ENCODE measurements at regions not wholly inside any gene's neighbourhood (a gene's known extent, or its start where the extent isn't known, plus 50 kb on each side); places are given as distances from the start of the nearest gene placed in this dataset.

DNA sequence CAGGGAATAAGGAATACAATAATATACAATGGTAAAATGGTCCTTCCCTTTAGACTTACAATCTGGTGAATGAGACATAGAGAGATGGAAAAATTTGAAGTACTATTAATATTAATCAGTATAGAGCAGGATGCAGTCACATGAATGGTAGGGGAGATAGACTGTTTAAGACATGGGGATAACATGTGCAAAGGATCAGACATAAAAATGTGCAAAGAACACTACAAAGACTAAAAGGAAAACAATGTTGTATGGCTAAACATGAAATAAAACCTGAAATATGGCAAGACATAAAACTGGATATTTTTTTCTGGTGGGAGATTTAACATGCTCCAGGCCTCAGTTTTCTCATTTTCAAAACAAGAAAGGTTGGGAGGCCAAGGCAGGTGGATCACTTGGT is 182.4 kb upstream of the DPT start:
- Histone ChIP-seq H3K4me3 (ENCODE audit: low read length) (no peak overlapping the region), H3K9me3 (ENCODE audit: control insufficient read depth in 1 of 2, insufficient read depth in 1 of 2, low read length in 2 of 2) (no peaks in the 10 kb centered on the region), H3K4me1 (ENCODE audit: insufficient read depth, low read length) (no peaks in the 10 kb centered on the region), H3K36me3 (ENCODE audit: insufficient read depth, low read length) (no peaks in the 10 kb centered on the region), H3K27ac (ENCODE audit: low read depth in 1 of 2, low read length in 2 of 2) (no peak overlapping the region), H3K27me3 (ENCODE audit: control insufficient read depth in 1 of 2, insufficient read depth in 2 of 2, low read length in 2 of 2) (no peaks in the 10 kb centered on the region)
- no peaks in the 10 kb centered on the region for H3K36me3 Mint-ChIP-seq (ENCODE audit: low read depth)
- no peaks in the 10 kb centered on the region for H3K27me3 Mint-ChIP-seq
- no peaks in the 10 kb centered on the region for H3K9me3 Mint-ChIP-seq
- no peak overlapping the region for H3K4me3 Mint-ChIP-seq
- intact Hi-C loops (cut with DNase I, micrococcal nuclease): no loop called here
- TF ChIP-seq, protein P1, sequence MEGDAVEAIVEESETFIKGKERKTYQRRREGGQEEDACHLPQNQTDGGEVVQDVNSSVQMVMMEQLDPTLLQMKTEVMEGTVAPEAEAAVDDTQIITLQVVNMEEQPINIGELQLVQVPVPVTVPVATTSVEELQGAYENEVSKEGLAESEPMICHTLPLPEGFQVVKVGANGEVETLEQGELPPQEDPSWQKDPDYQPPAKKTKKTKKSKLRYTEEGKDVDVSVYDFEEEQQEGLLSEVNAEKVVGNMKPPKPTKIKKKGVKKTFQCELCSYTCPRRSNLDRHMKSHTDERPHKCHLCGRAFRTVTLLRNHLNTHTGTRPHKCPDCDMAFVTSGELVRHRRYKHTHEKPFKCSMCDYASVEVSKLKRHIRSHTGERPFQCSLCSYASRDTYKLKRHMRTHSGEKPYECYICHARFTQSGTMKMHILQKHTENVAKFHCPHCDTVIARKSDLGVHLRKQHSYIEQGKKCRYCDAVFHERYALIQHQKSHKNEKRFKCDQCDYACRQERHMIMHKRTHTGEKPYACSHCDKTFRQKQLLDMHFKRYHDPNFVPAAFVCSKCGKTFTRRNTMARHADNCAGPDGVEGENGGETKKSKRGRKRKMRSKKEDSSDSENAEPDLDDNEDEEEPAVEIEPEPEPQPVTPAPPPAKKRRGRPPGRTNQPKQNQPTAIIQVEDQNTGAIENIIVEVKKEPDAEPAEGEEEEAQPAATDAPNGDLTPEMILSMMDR (IDR thresholded peaks at IDR 0.05): no peak
- H3K4me1 Mint-ChIP-seq (ENCODE audit: low read depth): no peaks in the 10 kb centered on the region
- ChIA-PET POLR2A (no interaction called here), CTCF (no interaction called here)
- ATAC-seq (ENCODE audit: poor library complexity) (no peak), DNase-seq (no peak)
- no peak overlapping the region for H3K27ac Mint-ChIP-seq

DNA sequence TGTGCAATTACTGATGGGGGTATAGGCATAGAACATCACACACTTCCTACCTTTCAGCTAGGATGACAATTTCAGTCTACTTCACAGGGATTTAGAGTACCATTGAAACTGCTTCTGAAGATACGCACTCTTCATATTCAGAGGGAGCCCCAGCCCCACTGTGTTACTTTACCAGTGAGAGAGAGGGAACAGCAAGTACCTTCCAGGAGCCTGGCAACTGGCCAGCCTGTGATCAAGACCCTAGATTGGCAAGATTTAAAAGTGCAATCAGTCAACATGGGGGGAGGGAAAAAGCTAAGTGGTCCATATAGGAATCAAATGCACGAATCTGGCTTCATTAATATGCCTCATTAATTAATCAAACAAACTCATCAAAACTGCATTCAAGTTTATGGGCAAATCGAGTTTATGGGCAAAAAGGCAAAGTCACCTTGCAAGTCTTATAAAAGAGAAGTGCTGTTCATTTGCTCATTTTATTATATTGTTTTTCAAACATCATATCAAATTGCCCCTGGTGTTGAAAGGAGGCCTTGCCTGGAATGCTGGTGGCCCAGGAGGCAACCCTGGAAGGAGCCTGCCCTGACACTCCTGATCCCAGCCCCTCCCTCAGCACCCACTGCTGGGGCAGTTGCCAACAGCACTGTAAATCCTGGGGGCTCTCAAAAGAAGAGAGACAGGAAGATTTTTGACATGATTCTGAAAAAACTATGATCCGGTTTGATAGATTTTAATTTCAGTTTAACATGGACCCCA is 184.9 kb upstream of the DPT start:
- ChIA-PET POLR2A (no interaction called here), CTCF (no interaction called here)
- H3K4me1 Mint-ChIP-seq (ENCODE audit: low read depth): no peaks in the 10 kb centered on the region
- Histone ChIP-seq H3K27me3 (ENCODE audit: control insufficient read depth in 1 of 2, insufficient read depth in 2 of 2, low read length in 2 of 2) (no peaks in the 10 kb centered on the region), H3K4me1 (ENCODE audit: insufficient read depth, low read length) (no peaks in the 10 kb centered on the region), H3K4me3 (ENCODE audit: low read length) (no peak overlapping the region), H3K9me3 (ENCODE audit: control insufficient read depth in 1 of 2, insufficient read depth in 1 of 2, low read length in 2 of 2) (no peaks in the 10 kb centered on the region), H3K27ac (ENCODE audit: low read depth in 1 of 2, low read length in 2 of 2) (no peak overlapping the region), H3K36me3 (ENCODE audit: insufficient read depth, low read length) (no peaks in the 10 kb centered on the region)
- H3K36me3 Mint-ChIP-seq (ENCODE audit: low read depth): no peaks in the 10 kb centered on the region
- no peaks in the 10 kb centered on the region for H3K9me3 Mint-ChIP-seq
- DNase-seq (no peak), ATAC-seq (ENCODE audit: poor library complexity) (no peak)
- H3K4me3 Mint-ChIP-seq: no peak overlapping the region
- H3K27ac Mint-ChIP-seq: no peak overlapping the region
- H3K27me3 Mint-ChIP-seq: no peaks in the 10 kb centered on the region
- TF ChIP-seq, protein P1 (IDR thresholded peaks at IDR 0.05): no peak
- intact Hi-C loops (cut with DNase I, micrococcal nuclease): no loop called here

DNA sequence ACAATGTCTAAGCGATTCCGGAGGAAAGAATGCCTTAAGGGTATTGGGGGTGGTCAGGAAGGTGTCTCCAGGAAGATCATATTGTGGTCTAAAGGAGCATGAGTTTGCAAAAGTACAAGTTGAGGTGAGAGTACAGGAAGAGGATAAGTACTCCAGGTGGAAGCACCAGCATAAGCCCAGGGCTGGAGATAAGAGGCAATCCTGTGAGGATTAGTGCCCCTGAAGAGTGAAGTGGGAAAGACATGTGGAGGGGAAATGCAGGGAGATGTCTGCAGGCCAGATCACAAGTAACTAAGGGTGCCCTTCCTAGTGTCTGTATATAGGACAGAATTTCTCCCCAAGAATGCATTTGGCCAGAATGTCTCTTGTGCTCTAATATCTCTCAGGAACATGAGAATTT is 188.3 kb upstream of the DPT start:
- H3K27me3 Mint-ChIP-seq: no peaks in the 10 kb centered on the region
- H3K4me3 Mint-ChIP-seq: no peak overlapping the region
- peaks cover 4% of the 10 kb centered on the region for H3K4me1 Mint-ChIP-seq (ENCODE audit: low read depth)
- H3K9me3 ChIP-seq (ENCODE audit: control insufficient read depth in 1 of 2, insufficient read depth in 1 of 2, low read length in 2 of 2): no peaks in the 10 kb centered on the region
- no peaks in the 10 kb centered on the region for H3K4me1 ChIP-seq (ENCODE audit: insufficient read depth, low read length)
- H3K4me3 ChIP-seq (ENCODE audit: low read length): no peak overlapping the region
- no peaks in the 10 kb centered on the region for H3K9me3 Mint-ChIP-seq
- intact Hi-C loops (cut with DNase I, micrococcal nuclease): no loop called here
- DNase-seq: no peak
- no peaks in the 10 kb centered on the region for H3K36me3 Mint-ChIP-seq (ENCODE audit: low read depth)
- no peak overlapping the region for H3K27ac Mint-ChIP-seq
- H3K36me3 ChIP-seq (ENCODE audit: insufficient read depth, low read length): no peaks in the 10 kb centered on the region
- POLR2A ChIA-PET: no interaction called here
- CTCF ChIA-PET: no interaction called here
- TF ChIP-seq, protein P1 (IDR thresholded peaks at IDR 0.05): no peak
- ATAC-seq (ENCODE audit: poor library complexity): no peak
- no peak overlapping the region for H3K27ac ChIP-seq (ENCODE audit: low read depth in 1 of 2, low read length in 2 of 2)
- H3K27me3 ChIP-seq (ENCODE audit: control insufficient read depth in 1 of 2, insufficient read depth in 2 of 2, low read length in 2 of 2): no peaks in the 10 kb centered on the region
